ENCODE measurements at regions not wholly inside any gene's neighbourhood (a gene's known extent, or its start where the extent isn't known, plus 50 kb on each side); places are given as distances from the start of the nearest gene placed in this dataset.
"Not testable (repeated sequence)": the region's sequence is repeated elsewhere in the genome, so short reads cannot be mapped to it uniquely, and the experiment has no call there.

- H3K27me3 ChIP-seq (ENCODE audit: control insufficient read depth, insufficient read depth, low read length); H3K27ac ChIP-seq (ENCODE audit: low read length); H3K36me3 ChIP-seq (ENCODE audit: control insufficient read depth, insufficient read depth, low read length); H3K4me3 ChIP-seq (ENCODE audit: low read length); H3K9me3 ChIP-seq (replicated peaks; ENCODE audit: control insufficient read depth, low read depth, low read length); DNase-seq; H3K4me1 ChIP-seq (ENCODE audit: control insufficient read depth, insufficient read depth, low read length): not testable (repeated sequence)
- 83% methylated on average over 3 of the region's 3 CpGs for WGBS (ENCODE audit: insufficient coverage)
These were observed 268.2 kb downstream of the RNF152 start for GRCh38 chr18:61624631-61625030.

- no peak overlapping the region for H3K27ac ChIP-seq (ENCODE audit: low read length)
- no peaks in the 10 kb centered on the region for H3K27me3 ChIP-seq (ENCODE audit: control insufficient read depth, insufficient read depth, low read length)
- WGBS (ENCODE audit: insufficient coverage): no CpG with 5 or more reads among the region's 1 CpG
- no peak overlapping the region for H3K4me3 ChIP-seq (ENCODE audit: low read length)
- no peak for DNase-seq
- H3K36me3 ChIP-seq (ENCODE audit: control insufficient read depth, insufficient read depth, low read length): no peaks in the 10 kb centered on the region
- no peaks in the 10 kb centered on the region for H3K9me3 ChIP-seq (replicated peaks; ENCODE audit: control insufficient read depth, low read depth, low read length)
- H3K4me1 ChIP-seq (ENCODE audit: control insufficient read depth, insufficient read depth, low read length): no peaks in the 10 kb centered on the region
These were observed 273.0 kb downstream of the RNF152 start for GRCh38 chr18:61619783-61620182.

- Histone ChIP-seq H3K4me1 (ENCODE audit: control insufficient read depth, insufficient read depth, low read length) (no peaks in the 10 kb centered on the region), H3K4me3 (ENCODE audit: low read length) (no peak overlapping the region), H3K9me3 (replicated peaks; ENCODE audit: control insufficient read depth, low read depth, low read length) (no peaks in the 10 kb centered on the region), H3K36me3 (ENCODE audit: control insufficient read depth, insufficient read depth, low read length) (no peaks in the 10 kb centered on the region), H3K27ac (ENCODE audit: low read length) (no peak overlapping the region), H3K27me3 (ENCODE audit: control insufficient read depth, insufficient read depth, low read length) (no peaks in the 10 kb centered on the region)
- no peak for DNase-seq
- 48% methylated on average over 2 of the region's 3 CpGs for WGBS (ENCODE audit: insufficient coverage)
These were observed 274.0 kb downstream of the RNF152 start for GRCh38 chr18:61618816-61619215.

GRCh38 chr18:61616111-61616610 is 276.6 kb downstream of the RNF152 start:
- H3K27ac ChIP-seq (ENCODE audit: low read length): no peak overlapping the region
- no peaks in the 10 kb centered on the region for H3K36me3 ChIP-seq (ENCODE audit: control insufficient read depth, insufficient read depth, low read length)
- H3K9me3 ChIP-seq (replicated peaks; ENCODE audit: control insufficient read depth, low read depth, low read length): no peaks in the 10 kb centered on the region
- no peak for DNase-seq
- H3K4me3 ChIP-seq (ENCODE audit: low read length): no peak overlapping the region
- no peaks in the 10 kb centered on the region for H3K4me1 ChIP-seq (ENCODE audit: control insufficient read depth, insufficient read depth, low read length)
- H3K27me3 ChIP-seq (ENCODE audit: control insufficient read depth, insufficient read depth, low read length): no peaks in the 10 kb centered on the region
- 93% methylated on average over 2 of the region's 4 CpGs for WGBS (ENCODE audit: insufficient coverage)

- no peaks in the 10 kb centered on the region for H3K27me3 ChIP-seq (ENCODE audit: control insufficient read depth, insufficient read depth, low read length)
- no peak for DNase-seq
- H3K36me3 ChIP-seq (ENCODE audit: control insufficient read depth, insufficient read depth, low read length): no peaks in the 10 kb centered on the region
- H3K27ac ChIP-seq (ENCODE audit: low read length): no peak overlapping the region
- peaks cover 5% of the 10 kb centered on the region for H3K9me3 ChIP-seq (replicated peaks; ENCODE audit: control insufficient read depth, low read depth, low read length)
- H3K4me1 ChIP-seq (ENCODE audit: control insufficient read depth, insufficient read depth, low read length): no peaks in the 10 kb centered on the region
- no peak overlapping the region for H3K4me3 ChIP-seq (ENCODE audit: low read length)
These were observed 279.3 kb downstream of the CDH20 start for GRCh38 chr18:61612517-61612916.

- H3K4me1 ChIP-seq (ENCODE audit: control insufficient read depth, insufficient read depth, low read length): peaks cover 9% of the 10 kb centered on the region
- H3K9me3 ChIP-seq (replicated peaks; ENCODE audit: control insufficient read depth, low read depth, low read length): peaks cover 5% of the 10 kb centered on the region
- no peak overlapping the region for H3K27ac ChIP-seq (ENCODE audit: low read length)
- no peaks in the 10 kb centered on the region for H3K27me3 ChIP-seq (ENCODE audit: control insufficient read depth, insufficient read depth, low read length)
- H3K4me3 ChIP-seq (ENCODE audit: low read length): no peak overlapping the region
- no peak for DNase-seq
- no peaks in the 10 kb centered on the region for H3K36me3 ChIP-seq (ENCODE audit: control insufficient read depth, insufficient read depth, low read length)
These were observed 275.9 kb downstream of the CDH20 start for GRCh38 chr18:61609131-61609530.

GRCh38 chr18:61608316-61608715 is 275.1 kb downstream of the CDH20 start:
- no peaks in the 10 kb centered on the region for H3K27me3 ChIP-seq (ENCODE audit: control insufficient read depth, insufficient read depth, low read length)
- H3K4me1 ChIP-seq (ENCODE audit: control insufficient read depth, insufficient read depth, low read length): peaks cover 9% of the 10 kb centered on the region
- 43% methylated on average over 1 of the region's 1 CpG for WGBS (ENCODE audit: insufficient coverage)
- H3K27ac ChIP-seq (ENCODE audit: low read length): no peak overlapping the region
- no peak for DNase-seq
- peaks cover 5% of the 10 kb centered on the region for H3K9me3 ChIP-seq (replicated peaks; ENCODE audit: control insufficient read depth, low read depth, low read length)
- no peaks in the 10 kb centered on the region for H3K36me3 ChIP-seq (ENCODE audit: control insufficient read depth, insufficient read depth, low read length)
- H3K4me3 ChIP-seq (ENCODE audit: low read length): no peak overlapping the region

GRCh38 chr18:61607867-61608266 is 274.6 kb downstream of the CDH20 start:
- DNase-seq: peak; percentile 19
- H3K27me3 ChIP-seq (ENCODE audit: control insufficient read depth, insufficient read depth, low read length): no peaks in the 10 kb centered on the region
- no peak overlapping the region for H3K27ac ChIP-seq (ENCODE audit: low read length)
- H3K4me1 ChIP-seq (ENCODE audit: control insufficient read depth, insufficient read depth, low read length): peaks cover 9% of the 10 kb centered on the region
- WGBS (ENCODE audit: insufficient coverage): 25% methylated on average over 2 of the region's 2 CpGs
- H3K36me3 ChIP-seq (ENCODE audit: control insufficient read depth, insufficient read depth, low read length): no peaks in the 10 kb centered on the region
- H3K4me3 ChIP-seq (ENCODE audit: low read length): no peak overlapping the region
- H3K9me3 ChIP-seq (replicated peaks; ENCODE audit: control insufficient read depth, low read depth, low read length): peaks cover 5% of the 10 kb centered on the region

- Histone ChIP-seq H3K9me3 (replicated peaks; ENCODE audit: control insufficient read depth, low read depth, low read length) (peaks cover 5% of the 10 kb centered on the region), H3K4me1 (ENCODE audit: control insufficient read depth, insufficient read depth, low read length) (peaks cover 9% of the 10 kb centered on the region), H3K36me3 (ENCODE audit: control insufficient read depth, insufficient read depth, low read length) (no peaks in the 10 kb centered on the region), H3K27me3 (ENCODE audit: control insufficient read depth, insufficient read depth, low read length) (no peaks in the 10 kb centered on the region), H3K4me3 (ENCODE audit: low read length) (no peak overlapping the region), H3K27ac (ENCODE audit: low read length) (no peak overlapping the region)
- 11% methylated on average over 1 of the region's 5 CpGs for WGBS (ENCODE audit: insufficient coverage)
- peak; percentile 70 for DNase-seq
These were observed 273.5 kb downstream of the CDH20 start for GRCh38 chr18:61606759-61607158.

GRCh38 chr18:61606068-61606660 is 272.9 kb downstream of the CDH20 start:
- Histone ChIP-seq H3K27me3 (ENCODE audit: control insufficient read depth, insufficient read depth, low read length) (no peaks in the 10 kb centered on the region), H3K36me3 (ENCODE audit: control insufficient read depth, insufficient read depth, low read length) (no peaks in the 10 kb centered on the region), H3K4me3 (ENCODE audit: low read length) (no peak overlapping the region), H3K9me3 (replicated peaks; ENCODE audit: control insufficient read depth, low read depth, low read length) (peaks cover 5% of the 10 kb centered on the region), H3K4me1 (ENCODE audit: control insufficient read depth, insufficient read depth, low read length) (peaks cover 9% of the 10 kb centered on the region), H3K27ac (ENCODE audit: low read length) (no peak overlapping the region)
- DNase-seq: peak; percentile 60
- WGBS (ENCODE audit: insufficient coverage): 28% methylated on average over 11 of the region's 17 CpGs
